ENCODE measurements at regions not wholly inside any gene's neighbourhood (a gene's known extent, or its start where the extent isn't known, plus 50 kb on each side); places are given as distances from the start of the nearest gene placed in this dataset.
A peak's percentile ranks its signal among the peaks of the same experiment; 100 is the strongest.

- no peaks in the 10 kb centered on the region for H3K27me3 Mint-ChIP-seq
- peaks cover 0 to 5% (median 0%) of the 10 kb centered on the region in 3 donors for H3K36me3 Mint-ChIP-seq
- DNase-seq (no peak), ATAC-seq (no peak)
- no peak overlapping the region for H3K4me3 Mint-ChIP-seq
- no peak overlapping the region for H3K27ac Mint-ChIP-seq
- no peaks in the 10 kb centered on the region for H3K4me1 Mint-ChIP-seq
- POLR2A ChIA-PET: no interaction called here
- H3K9me3 Mint-ChIP-seq: peaks cover 0 to 22% (median 11%) of the 10 kb centered on the region in 9 donors
These were observed 738.1 kb upstream of the NXPH2 start for GRCh38 chr2:139518321-139518720.

DNA sequence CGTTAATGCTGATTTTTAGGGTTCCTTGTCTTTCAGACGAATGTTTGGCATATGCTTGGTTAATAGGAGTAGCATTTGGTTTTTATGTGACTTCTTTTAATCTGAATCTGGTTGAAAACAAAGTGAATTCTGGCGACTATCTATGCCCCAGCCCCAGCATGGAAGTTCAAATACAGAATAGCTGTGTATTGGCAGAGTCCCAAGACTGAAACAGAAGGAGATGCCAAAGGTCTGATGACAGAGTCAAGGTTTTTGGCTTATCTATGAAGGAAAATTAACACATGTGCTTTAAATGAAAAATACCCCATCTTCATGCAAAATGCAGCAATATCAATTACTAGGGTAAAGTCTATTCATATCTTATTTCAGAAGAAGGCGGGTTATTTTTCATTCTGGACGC is 734.8 kb upstream of the NXPH2 start:
- POLR2A ChIA-PET: no interaction called here

GRCh38 chr2:139495851-139496250 is 715.7 kb upstream of the NXPH2 start:
- ATAC-seq: no peak
- H3K9me3 Mint-ChIP-seq: peaks cover 0 to 41% (median 14%) of the 10 kb centered on the region in 9 donors
- no peak overlapping the region for H3K4me3 Mint-ChIP-seq
- peaks cover 0 to 16% (median 0%) of the 10 kb centered on the region in 3 donors for H3K36me3 Mint-ChIP-seq
- POLR2A ChIA-PET: no interaction called here
- H3K27me3 Mint-ChIP-seq: no peaks in the 10 kb centered on the region
- DNase-seq: peak in 1 of 10 donors; percentile 50
- no peak overlapping the region for H3K27ac Mint-ChIP-seq
- no peaks in the 10 kb centered on the region for H3K4me1 Mint-ChIP-seq

More for the DNA sequence above, 734.8 kb upstream of the NXPH2 start:
- H3K27me3 Mint-ChIP-seq: no peaks in the 10 kb centered on the region
- no peaks in the 10 kb centered on the region for H3K4me1 Mint-ChIP-seq
- no peak overlapping the region for H3K4me3 Mint-ChIP-seq
- no peaks in the 10 kb centered on the region for H3K36me3 Mint-ChIP-seq
- ATAC-seq: no peak
- no peak for DNase-seq
- no peak overlapping the region for H3K27ac Mint-ChIP-seq
- H3K9me3 Mint-ChIP-seq: peaks cover 0 to 24% (median 5%) of the 10 kb centered on the region in 9 donors

- Mint-ChIP-seq H3K9me3 (peaks cover 2 to 23% (median 11%) of the 10 kb centered on the region in 9 donors), H3K4me1 (no peaks in the 10 kb centered on the region), H3K4me3 (no peak overlapping the region), H3K27me3 (no peaks in the 10 kb centered on the region), H3K36me3 (no peaks in the 10 kb centered on the region), H3K27ac (no peak overlapping the region)
- DNase-seq: no peak
- POLR2A ChIA-PET: no interaction called here
- no peak for ATAC-seq
These were observed 712.0 kb upstream of the NXPH2 start for GRCh38 chr2:139492131-139492680.

- Mint-ChIP-seq H3K4me3 (no peak overlapping the region), H3K27me3 (no peaks in the 10 kb centered on the region), H3K4me1 (no peaks in the 10 kb centered on the region), H3K27ac (no peak overlapping the region), H3K36me3 (no peaks in the 10 kb centered on the region), H3K9me3 (peaks cover 0 to 28% (median 14%) of the 10 kb centered on the region in 9 donors)
- DNase-seq (no peak), ATAC-seq (no peak)
- POLR2A ChIA-PET: no interaction called here
These were observed 700.0 kb upstream of the NXPH2 start for GRCh38 chr2:139480161-139480650.

DNA sequence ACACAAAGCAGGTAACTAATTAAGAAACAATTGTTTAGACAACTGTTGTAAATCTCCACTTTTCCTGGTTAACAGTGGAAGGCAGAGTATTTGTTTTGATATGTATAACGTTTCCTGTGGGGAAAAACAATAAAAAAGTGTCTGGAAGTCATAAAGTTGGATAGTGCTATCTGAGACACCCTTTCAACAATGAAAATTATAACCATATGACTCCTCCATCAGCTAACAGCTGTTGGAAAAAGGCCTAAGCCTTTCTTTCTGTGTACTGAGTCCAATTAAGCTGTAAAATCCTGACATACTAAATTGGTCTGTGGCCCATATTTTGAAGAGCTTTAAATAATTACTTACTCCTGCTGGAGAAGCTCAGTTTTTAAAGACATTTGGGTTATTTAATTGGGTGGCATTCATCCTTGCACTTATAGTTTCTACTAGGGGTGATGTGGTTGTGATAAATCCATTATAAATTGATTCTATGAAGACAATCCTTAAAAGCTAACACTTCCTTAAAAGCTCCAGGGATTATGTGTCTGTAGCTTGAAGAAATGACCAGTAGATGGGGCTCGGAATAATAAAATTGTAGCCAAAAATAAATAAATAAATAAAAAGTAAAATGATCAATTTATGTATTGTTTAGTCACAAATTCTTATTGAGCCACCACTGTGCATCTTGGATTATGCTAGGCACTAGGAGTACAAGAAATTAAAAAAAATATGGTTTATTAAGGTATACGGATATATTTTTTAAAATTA is 698.1 kb upstream of the NXPH2 start:
- Mint-ChIP-seq H3K27ac (no peak overlapping the region), H3K4me3 (no peak overlapping the region), H3K9me3 (peaks cover 0 to 28% (median 9%) of the 10 kb centered on the region in 9 donors), H3K27me3 (no peaks in the 10 kb centered on the region), H3K36me3 (no peaks in the 10 kb centered on the region), H3K4me1 (no peaks in the 10 kb centered on the region)
- no peak for ATAC-seq
- DNase-seq: no peak
- POLR2A ChIA-PET: no interaction called here

GRCh38 chr2:139477618-139478017 is 697.4 kb upstream of the NXPH2 start:
- POLR2A ChIA-PET: no interaction called here
- no peak for DNase-seq
- Mint-ChIP-seq H3K36me3 (no peaks in the 10 kb centered on the region), H3K9me3 (peaks cover 0 to 28% (median 9%) of the 10 kb centered on the region in 9 donors), H3K4me3 (no peak overlapping the region), H3K4me1 (no peaks in the 10 kb centered on the region), H3K27ac (no peak overlapping the region), H3K27me3 (no peaks in the 10 kb centered on the region)
- no peak for ATAC-seq

DNA sequence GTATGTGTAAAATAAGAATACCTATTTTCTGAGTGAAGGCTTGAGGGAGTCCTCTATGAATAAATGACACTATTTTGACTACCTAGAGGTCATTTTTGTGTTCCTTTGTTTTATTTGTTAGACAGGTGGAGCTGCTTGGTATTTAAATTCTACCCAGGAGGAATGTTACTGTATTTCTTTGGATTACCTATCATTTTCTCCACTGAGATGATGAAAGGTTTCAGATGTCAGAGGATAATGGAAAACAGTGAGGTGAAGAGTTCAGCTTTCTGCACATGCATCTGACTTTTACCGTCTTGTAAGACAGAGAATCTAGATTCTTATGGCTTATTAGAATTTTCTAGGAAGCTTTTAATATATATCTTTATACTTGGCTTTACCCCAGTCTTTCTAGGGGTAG is 689.8 kb upstream of the NXPH2 start:
- no peak overlapping the region for H3K27ac Mint-ChIP-seq

DNA sequence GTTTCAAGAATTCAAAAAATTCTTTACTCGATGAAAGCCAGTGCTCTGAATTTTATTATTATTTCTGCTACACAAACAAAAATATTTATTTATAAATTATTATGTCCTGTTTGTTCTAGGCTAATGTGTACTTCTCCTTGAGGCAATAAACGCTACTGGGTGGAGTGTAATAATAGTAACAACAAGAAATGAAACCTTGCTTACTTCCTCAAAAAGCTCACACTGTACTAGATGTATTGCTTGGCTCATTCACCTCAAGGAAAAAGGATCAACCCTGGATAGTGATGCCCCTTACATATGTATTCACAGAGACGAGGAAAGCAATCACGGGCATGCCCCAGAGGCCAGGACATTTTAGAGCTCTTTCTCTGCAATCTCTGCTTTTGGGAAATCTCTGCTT is 685.6 kb upstream of the NXPH2 start:
- H3K27me3 Mint-ChIP-seq: no peaks in the 10 kb centered on the region
- no peak for ATAC-seq
- H3K36me3 Mint-ChIP-seq: no peaks in the 10 kb centered on the region
- POLR2A ChIA-PET: no interaction called here
- peaks cover 0 to 22% (median 9%) of the 10 kb centered on the region in 9 donors for H3K9me3 Mint-ChIP-seq
- DNase-seq: no peak
- H3K4me3 Mint-ChIP-seq: no peak overlapping the region
- H3K27ac Mint-ChIP-seq: no peak overlapping the region
- no peaks in the 10 kb centered on the region for H3K4me1 Mint-ChIP-seq

More for the DNA sequence above, 689.8 kb upstream of the NXPH2 start:
- Mint-ChIP-seq H3K4me3 (no peak overlapping the region), H3K9me3 (peaks cover 0 to 24% (median 4%) of the 10 kb centered on the region in 9 donors), H3K4me1 (no peaks in the 10 kb centered on the region), H3K36me3 (no peaks in the 10 kb centered on the region), H3K27me3 (no peaks in the 10 kb centered on the region)
- DNase-seq: no peak
- ATAC-seq: no peak
- POLR2A ChIA-PET: no interaction called here

GRCh38 chr2:139457873-139458272 is 677.7 kb upstream of the NXPH2 start:
- Mint-ChIP-seq H3K36me3 (no peaks in the 10 kb centered on the region), H3K4me3 (no peak overlapping the region), H3K4me1 (no peaks in the 10 kb centered on the region), H3K9me3 (peaks cover 7 to 29% (median 12%) of the 10 kb centered on the region in 9 donors), H3K27me3 (no peaks in the 10 kb centered on the region), H3K27ac (no peak overlapping the region)
- DNase-seq (no peak), ATAC-seq (no peak)
- POLR2A ChIA-PET: no interaction called here

DNA sequence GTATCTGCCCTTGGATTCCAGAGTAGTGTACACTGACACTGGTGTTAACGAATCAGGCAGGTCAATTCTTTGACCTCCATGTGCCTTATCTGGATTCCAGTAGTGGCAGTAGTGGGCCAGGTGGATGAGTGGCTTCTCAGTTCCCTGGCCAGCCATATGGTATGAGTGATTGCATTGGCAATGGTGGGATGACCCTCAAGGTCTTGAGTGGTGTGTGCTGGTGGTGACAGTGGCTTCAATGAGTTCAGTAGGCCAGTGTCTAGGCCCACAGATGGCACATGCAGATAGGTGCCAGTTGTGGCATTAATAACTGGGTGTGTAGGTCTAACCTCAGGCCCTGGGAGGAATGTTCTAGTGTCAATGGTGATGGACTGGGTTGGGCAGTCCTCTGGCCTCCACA is 674.1 kb upstream of the NXPH2 start:
- H3K36me3 Mint-ChIP-seq: no peaks in the 10 kb centered on the region
- H3K4me1 Mint-ChIP-seq: no peaks in the 10 kb centered on the region
- DNase-seq (no peak), ATAC-seq (no peak)
- peaks cover 7 to 45% (median 13%) of the 10 kb centered on the region in 9 donors for H3K9me3 Mint-ChIP-seq
- no peak overlapping the region for H3K4me3 Mint-ChIP-seq
- H3K27me3 Mint-ChIP-seq: no peaks in the 10 kb centered on the region
- POLR2A ChIA-PET: no interaction called here
- no peak overlapping the region for H3K27ac Mint-ChIP-seq

DNA sequence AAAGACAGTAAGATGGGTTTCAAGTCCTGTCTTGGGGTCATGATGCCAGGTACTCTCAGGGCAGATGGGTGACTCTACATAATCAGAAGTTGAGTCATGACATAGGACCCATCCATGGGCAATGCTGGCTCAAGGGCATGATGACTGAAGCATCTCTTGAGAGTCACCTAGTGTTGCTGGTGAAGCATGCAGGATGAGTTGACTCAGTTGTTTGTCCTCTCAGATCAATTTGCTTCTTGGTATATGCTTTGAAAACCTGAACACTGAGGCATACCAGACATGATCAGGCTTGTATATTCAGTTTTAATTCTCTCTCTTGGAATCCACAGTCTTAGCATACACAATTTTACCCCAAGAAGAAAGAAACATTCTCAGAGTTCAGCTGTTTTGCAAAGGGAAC is 658.9 kb upstream of the NXPH2 start:
- no peaks in the 10 kb centered on the region for H3K27me3 Mint-ChIP-seq
- H3K36me3 Mint-ChIP-seq: no peaks in the 10 kb centered on the region
- no peaks in the 10 kb centered on the region for H3K4me1 Mint-ChIP-seq
- ATAC-seq: no peak
- H3K4me3 Mint-ChIP-seq: no peak overlapping the region
- no peak overlapping the region for H3K27ac Mint-ChIP-seq
- DNase-seq: no peak
- H3K9me3 Mint-ChIP-seq: peaks cover 0 to 20% (median 3%) of the 10 kb centered on the region in 9 donors
- POLR2A ChIA-PET: no interaction called here

DNA sequence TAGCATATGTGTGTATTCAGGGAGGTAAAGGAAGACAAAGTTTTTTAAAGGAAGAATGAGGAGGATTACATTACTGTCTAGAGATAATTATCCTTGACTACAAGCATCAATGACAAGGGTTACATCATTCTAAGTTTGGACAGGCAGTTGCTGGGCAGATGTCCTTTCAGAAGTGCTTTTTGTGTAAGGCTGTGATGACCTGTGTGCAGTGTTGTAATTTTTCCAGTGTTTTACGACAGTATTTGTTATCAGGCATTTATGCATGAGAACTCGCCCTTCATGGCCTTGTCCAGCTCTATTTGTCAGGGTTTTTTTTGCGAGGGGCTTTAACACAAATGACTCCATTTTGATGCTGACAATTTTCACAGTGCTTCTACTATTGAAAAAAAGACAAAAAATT is 658.3 kb upstream of the NXPH2 start:
- Mint-ChIP-seq H3K36me3 (no peaks in the 10 kb centered on the region), H3K9me3 (peaks cover 0 to 20% (median 4%) of the 10 kb centered on the region in 9 donors), H3K27me3 (no peaks in the 10 kb centered on the region), H3K4me3 (no peak overlapping the region), H3K4me1 (no peaks in the 10 kb centered on the region), H3K27ac (no peak overlapping the region)
- ATAC-seq (no peak), DNase-seq (no peak)
- POLR2A ChIA-PET: no interaction called here

DNA sequence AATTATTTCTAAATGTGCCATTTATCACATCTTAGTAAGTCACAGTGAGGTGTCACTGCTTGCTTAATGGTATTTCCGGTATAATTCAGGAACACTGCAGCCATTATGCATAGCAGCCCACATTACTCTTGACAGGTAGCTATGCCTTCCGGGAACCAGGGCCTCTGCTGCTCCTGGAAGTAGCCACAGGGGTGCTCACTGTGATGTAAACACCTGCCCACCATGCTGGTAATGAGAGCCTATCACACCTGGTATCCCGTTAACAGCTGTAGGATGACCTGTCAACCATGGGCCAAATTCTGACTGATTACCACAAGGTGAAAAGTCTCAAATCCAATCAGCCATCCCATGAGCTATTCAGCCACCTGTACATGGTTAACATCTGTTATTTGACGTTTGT is 647.0 kb upstream of the NXPH2 start:
- Mint-ChIP-seq H3K4me1 (no peaks in the 10 kb centered on the region), H3K27ac (no peak overlapping the region), H3K4me3 (no peak overlapping the region), H3K9me3 (peaks cover 0 to 27% (median 15%) of the 10 kb centered on the region in 9 donors), H3K36me3 (no peaks in the 10 kb centered on the region), H3K27me3 (no peaks in the 10 kb centered on the region)
- POLR2A ChIA-PET: no interaction called here
- ATAC-seq: no peak
- DNase-seq: no peak
